HCT116 (cell line): ENCODE measurements at regions not wholly inside any gene's neighbourhood (a gene's known extent, or its start where the extent isn't known, plus 50 kb on each side); places are given as distances from the start of the nearest gene placed in this dataset.

Source experiments
- ATAC-seq: fragments of 200-7000 bp; cut with Tn5 transposase; 2 replicates; pipeline ENCODE4 v1.9.1; 2020; ENCODE audit warnings: mild to moderate bottlenecking, moderate library complexity
- BruUV-seq: library from RNA; stranded (reverse); fragments of 400-500 nt; replicated peaks from 2 replicates; lab custom pipeline; 2021; lab: Mats Ljungman, UMichigan
- CTCF ChIA-PET: fragments of 300-600 bp; sonication (Branson Sonifier 250); formaldehyde crosslinking; loops from one replicate; lab custom pipeline; 2021; ENCODE audit warnings: antibody characterized with exemption; lab: Charles Lee
- POLR2A ChIA-PET: fragments of 300-600, 350-600 bp; sonication (Branson Sonifier 250); formaldehyde crosslinking; loops from one replicate; lab custom pipeline; 2021; ENCODE audit warnings: antibody characterized with exemption; lab: Charles Lee
- RAD21 ChIA-PET, 2 experiments: fragments of 300-600 bp; sonication (Branson Sonifier 250); formaldehyde crosslinking; loops; one replicate each; lab custom pipeline; 2023; ENCODE audit warnings: low total read pairs in 2 of 2; ENCODE audit not compliant: uncharacterized antibody in 2 of 2, unreplicated experiment in 2 of 2, low non-redundant PET in 1 of 2; lab: Charles Lee
- DNase-seq: peaks from one replicate; pipeline ENCODE4 v3.0.0-alpha.2; 2010; ENCODE audit warnings: low read depth, low spot score
- H2AFZ ChIP-seq: fragments of 200-600 bp; shearing (Covaris generic), sonication (generic); 2 replicates; pipeline ENCODE4 v1.6.1; 2017; ENCODE audit warnings: low read depth, mixed run types, mixed read lengths, antibody characterized with exemption, low read length; ENCODE audit not compliant: poor library complexity, severe bottlenecking
- H3K27ac ChIP-seq: 2 replicates; pipeline ENCODE4 v1.5.1; 2012; ENCODE audit warnings: low read depth, low read length
- H3K27me3 ChIP-seq: fragments of 200-600 bp; sonication (generic); 2 replicates; pipeline ENCODE4 v1.6.1; 2016; ENCODE audit warnings: mixed run types, low read length, mixed read lengths; ENCODE audit not compliant: insufficient read depth
- H3K36me3 ChIP-seq, 2 experiments: fragments of 200-500 bp in 1 of 2; fragments of 200-600 bp in 1 of 2; sonication (Bioruptor generic) in 1 of 2; sonication (generic) in 1 of 2; 2 replicates each; pipeline versions ENCODE4 v1.5.1 to v1.6.1; 2014 to 2016; ENCODE audit warnings: low read length in 2 of 2, inconsistent platforms in 1 of 2, mixed read lengths in 1 of 2, mixed run types in 1 of 2; ENCODE audit not compliant: insufficient read depth in 2 of 2, control insufficient read depth in 1 of 2
- H3K4me1 ChIP-seq, 2 experiments: fragments of 200-600 bp in 1 of 2; sonication (generic) in 1 of 2; 2 replicates each; pipeline versions ENCODE4 v1.5.1 to v1.6.1; 2012 to 2017; ENCODE audit warnings: low read length in 2 of 2, inconsistent platforms in 1 of 2, mild to moderate bottlenecking in 1 of 2, mixed read lengths in 1 of 2, mixed run types in 1 of 2, moderate library complexity in 1 of 2; ENCODE audit not compliant: insufficient read depth in 2 of 2, control insufficient read depth in 1 of 2
- H3K4me2 ChIP-seq: fragments of 200-600 bp; sonication (generic); 2 replicates; pipeline ENCODE4 v1.6.1; 2017; ENCODE audit warnings: mixed run types, low read length, mixed read lengths
- H3K4me3 ChIP-seq, 2 experiments: fragments of 200-600 bp in 1 of 2; sonication (generic) in 1 of 2; replicated peaks in 1 of 2; 2 replicates each; pipeline ENCODE4 v1.5.1; 2011 to 2016; ENCODE audit warnings: low read length in 2 of 2, control low read depth in 1 of 2, low read depth in 1 of 2, mild to moderate bottlenecking in 1 of 2, mixed read lengths in 1 of 2, mixed run types in 1 of 2
- H3K79me2 ChIP-seq: fragments of 200-600 bp; sonication (generic); 2 replicates; pipeline ENCODE4 v1.6.1; 2017; ENCODE audit warnings: mild to moderate bottlenecking, mixed run types, low read length, moderate library complexity, mixed read lengths; ENCODE audit not compliant: insufficient read depth
- H3K9ac ChIP-seq: fragments of 200-600 bp; sonication (generic); 2 replicates; pipeline ENCODE4 v1.6.1; 2016; ENCODE audit warnings: low read length, mixed read lengths
- H3K9me2 ChIP-seq: fragments of 200-600 bp; sonication (generic), shearing (Covaris generic); 2 replicates; pipeline ENCODE4 v1.6.1; 2017; ENCODE audit warnings: mixed run types, mild to moderate bottlenecking, moderate library complexity; ENCODE audit not compliant: insufficient read depth
- H3K9me3 ChIP-seq, 2 experiments: fragments of 200-500 bp in 1 of 2; fragments of 200-600 bp in 1 of 2; sonication (Bioruptor generic) in 1 of 2; sonication (generic) in 1 of 2; 2 replicates each; pipeline ENCODE4 v1.6.1; 2014 to 2017; ENCODE audit warnings: low read length in 2 of 2, mixed read lengths in 2 of 2, inconsistent platforms in 1 of 2, low read depth in 1 of 2, mild to moderate bottlenecking in 1 of 2, mixed run types in 1 of 2, moderate library complexity in 1 of 2; ENCODE audit not compliant: control insufficient read depth in 1 of 2, insufficient read depth in 1 of 2
- H4K20me1 ChIP-seq: fragments of 200-600 bp; sonication (generic), shearing (Covaris generic); 2 replicates; pipeline ENCODE4 v1.6.1; 2017; ENCODE audit warnings: mixed run types, mild to moderate bottlenecking, moderate library complexity; ENCODE audit not compliant: insufficient read depth
- CBX3 ChIP-seq: IDR thresholded peaks from 2 replicates; pipeline ENCODE4 v1.6.1; 2012; ENCODE audit warnings: low read depth
- CEBPB ChIP-seq: IDR thresholded peaks from 2 replicates; pipeline ENCODE4 v1.6.1; 2012; ENCODE audit warnings: low read depth
- EGR1 ChIP-seq: IDR thresholded peaks from 2 replicates; pipeline ENCODE4 v1.6.1; 2012; ENCODE audit warnings: low read depth
- EZH2 ChIP-seq: fragments of 200-600 bp; sonication (generic); IDR thresholded peaks from 2 replicates; pipeline ENCODE4 v1.6.1; 2017; ENCODE audit warnings: antibody characterized with exemption, mixed run types
- EZH2phosphoT487 ChIP-seq: fragments of 200-600 bp; IDR thresholded peaks from 2 replicates; pipeline ENCODE4 v1.6.1; 2018; ENCODE audit warnings: antibody characterized with exemption, borderline replicate concordance
- FOSL1 ChIP-seq: IDR thresholded peaks from 2 replicates; pipeline ENCODE4 v1.6.1; 2012; ENCODE audit warnings: low read depth
- JUND ChIP-seq: IDR thresholded peaks from 2 replicates; pipeline ENCODE4 v1.6.1; 2012
- POLR2A ChIP-seq: IDR thresholded peaks from 2 replicates; pipeline ENCODE4 v1.7.0; 2011; ENCODE audit warnings: borderline replicate concordance; ENCODE audit not compliant: insufficient read depth, insufficient read length; ENCODE audit errors: extremely low read depth
- POLR2AphosphoS5 ChIP-seq: IDR thresholded peaks from 2 replicates; pipeline ENCODE4 v1.6.1; 2011; ENCODE audit warnings: mild to moderate bottlenecking, low read depth, low read length, moderate library complexity
- SP1 ChIP-seq: IDR thresholded peaks from 2 replicates; pipeline ENCODE4 v1.6.1; 2012; ENCODE audit warnings: low read depth
- TCF7L2 ChIP-seq: IDR thresholded peaks from 2 replicates; pipeline ENCODE4 v1.7.0; 2011; ENCODE audit warnings: borderline replicate concordance, inconsistent platforms; ENCODE audit not compliant: insufficient read depth, insufficient read length; ENCODE audit errors: extremely low read depth
- YY1 ChIP-seq: IDR thresholded peaks from 2 replicates; pipeline ENCODE4 v1.6.1; 2011; ENCODE audit warnings: low read length, low read depth, moderate library complexity, mild to moderate bottlenecking; ENCODE audit not compliant: insufficient replicate concordance; ENCODE audit errors: extremely low read depth
- ZFX ChIP-seq: fragments of 450-650 bp; IDR thresholded peaks from 2 replicates; pipeline ENCODE4 v1.6.1; 2017
- ZNF274 ChIP-seq: fragments of 200-500 bp; sonication (Bioruptor generic); IDR thresholded peaks from 2 replicates; pipeline ENCODE4 v1.6.1; 2014; ENCODE audit warnings: mild to moderate bottlenecking, low read depth, low read length, inconsistent platforms
- intact Hi-C: fragments of 100-400 bp; cut with micrococcal nuclease; formaldehyde crosslinking; loops from 2 replicates; pipeline ENCODE4 v1.10.0; 2022
- TF ChIP-seq, protein P1 (sequence below): IDR thresholded peaks from 2 replicates; pipeline ENCODE4 v1.6.1; 2011; ENCODE audit warnings: mild to moderate bottlenecking, low read length, moderate library complexity; ENCODE audit not compliant: insufficient replicate concordance; ENCODE audit errors: extremely low read depth
- TF ChIP-seq, protein P2 (sequence below): IDR thresholded peaks from 2 replicates; pipeline ENCODE4 v1.6.1; 2012

DNA sequence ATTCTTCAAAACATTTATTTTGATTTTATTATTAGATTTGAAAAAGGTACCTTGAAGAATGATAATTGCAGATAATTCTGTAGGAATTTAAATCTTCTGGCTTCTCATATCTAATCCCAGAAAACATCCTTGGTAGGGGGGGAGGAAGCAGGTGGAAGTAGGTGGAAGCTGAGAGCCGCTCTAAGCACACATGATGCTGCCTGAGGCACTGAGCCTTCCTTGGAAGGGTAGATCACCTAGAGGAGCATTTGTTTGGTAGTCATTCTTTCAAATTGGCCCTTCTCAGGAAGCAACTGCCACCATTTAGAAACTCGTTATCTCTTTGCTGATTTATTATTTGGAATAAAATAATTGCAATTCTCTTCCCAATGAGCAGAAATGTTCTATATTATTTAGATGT lies 623.3 kb downstream of the CD109 start:
- Histone ChIP-seq H2AFZ (no peak overlapping the region), H3K9me3 (no peaks in the 10 kb centered on the region), H3K79me2 (no peaks in the 10 kb centered on the region), H3K4me1 (no peaks in the 10 kb centered on the region), H4K20me1 (no peaks in the 10 kb centered on the region), H3K9me2 (no peaks in the 10 kb centered on the region), H3K4me3 (no peak overlapping the region), H3K27me3 (no peaks in the 10 kb centered on the region), H3K4me2 (no peak overlapping the region), H3K9ac (no peak overlapping the region), H3K27ac (no peak overlapping the region), H3K36me3 (no peaks in the 10 kb centered on the region)
- no TSS peak for BruUV-seq
- DNase-seq = no peak
- ChIA-PET RAD21 (no interaction called here), CTCF (no interaction called here), POLR2A (no interaction called here)
- TF ChIP-seq CEBPB = no peak
- no peak for TF ChIP-seq TCF7L2
- TF ChIP-seq EZH2phosphoT487 = no peak
- TF ChIP-seq POLR2AphosphoS5 = no peak
- no peak for TF ChIP-seq YY1
- TF ChIP-seq ZNF274 = no peak
- TF ChIP-seq CBX3 = no peak
- TF ChIP-seq EGR1 = no peak
- no peak for TF ChIP-seq ZFX
- no peak for TF ChIP-seq FOSL1
- TF ChIP-seq, protein P1, sequence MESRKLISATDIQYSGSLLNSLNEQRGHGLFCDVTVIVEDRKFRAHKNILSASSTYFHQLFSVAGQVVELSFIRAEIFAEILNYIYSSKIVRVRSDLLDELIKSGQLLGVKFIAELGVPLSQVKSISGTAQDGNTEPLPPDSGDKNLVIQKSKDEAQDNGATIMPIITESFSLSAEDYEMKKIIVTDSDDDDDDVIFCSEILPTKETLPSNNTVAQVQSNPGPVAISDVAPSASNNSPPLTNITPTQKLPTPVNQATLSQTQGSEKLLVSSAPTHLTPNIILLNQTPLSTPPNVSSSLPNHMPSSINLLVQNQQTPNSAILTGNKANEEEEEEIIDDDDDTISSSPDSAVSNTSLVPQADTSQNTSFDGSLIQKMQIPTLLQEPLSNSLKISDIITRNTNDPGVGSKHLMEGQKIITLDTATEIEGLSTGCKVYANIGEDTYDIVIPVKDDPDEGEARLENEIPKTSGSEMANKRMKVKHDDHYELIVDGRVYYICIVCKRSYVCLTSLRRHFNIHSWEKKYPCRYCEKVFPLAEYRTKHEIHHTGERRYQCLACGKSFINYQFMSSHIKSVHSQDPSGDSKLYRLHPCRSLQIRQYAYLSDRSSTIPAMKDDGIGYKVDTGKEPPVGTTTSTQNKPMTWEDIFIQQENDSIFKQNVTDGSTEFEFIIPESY = no peak
- TF ChIP-seq JUND = no peak
- TF ChIP-seq POLR2A = no peak
- no peak for TF ChIP-seq SP1
- TF ChIP-seq EZH2 = no peak
- TF ChIP-seq, protein P2, sequence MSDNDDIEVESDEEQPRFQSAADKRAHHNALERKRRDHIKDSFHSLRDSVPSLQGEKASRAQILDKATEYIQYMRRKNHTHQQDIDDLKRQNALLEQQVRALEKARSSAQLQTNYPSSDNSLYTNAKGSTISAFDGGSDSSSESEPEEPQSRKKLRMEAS = no peak
- ATAC-seq = no peak
- intact Hi-C loops = no loop called here
